KMS-11 (cell line): ENCODE measurements at regions not wholly inside any gene's neighbourhood (a gene's known extent, or its start where the extent isn't known, plus 50 kb on each side); places are given as distances from the start of the nearest gene placed in this dataset.

Experiments used
- H2AFZ ChIP-seq: fragments of 200-600 bp; sonication (generic); 2 replicates; pipeline ENCODE4 v1.6.1; 2016; ENCODE audit warnings: antibody characterized with exemption, mixed run types, low read depth
- H3K27ac ChIP-seq: fragments of 200-600 bp; sonication (generic); 2 replicates; pipeline ENCODE4 v1.6.1; 2016; ENCODE audit warnings: mild to moderate bottlenecking, mixed run types
- H3K27me3 ChIP-seq: fragments of 200-600 bp; sonication (generic); 2 replicates; pipeline ENCODE4 v1.6.1; 2017; ENCODE audit warnings: mild to moderate bottlenecking, low read depth, mixed run types, moderate library complexity; ENCODE audit not compliant: insufficient read depth
- H3K36me3 ChIP-seq: fragments of 200-600 bp; sonication (generic); 2 replicates; pipeline ENCODE4 v1.6.1; 2017; ENCODE audit warnings: mild to moderate bottlenecking, mixed run types; ENCODE audit not compliant: insufficient read depth
- H3K4me1 ChIP-seq: fragments of 200-600 bp; sonication (generic); 2 replicates; pipeline ENCODE4 v1.6.1; 2016; ENCODE audit warnings: mild to moderate bottlenecking, low read depth, mixed run types; ENCODE audit not compliant: poor library complexity, severe bottlenecking
- H3K4me2 ChIP-seq: fragments of 200-600 bp; sonication (generic); 2 replicates; pipeline ENCODE4 v1.7.0; 2016; ENCODE audit warnings: mild to moderate bottlenecking, mixed run types
- H3K4me3 ChIP-seq: fragments of 200-600 bp; sonication (generic); IDR thresholded peaks from 2 replicates; pipeline ENCODE4 v1.6.1; 2017; ENCODE audit warnings: low read depth, low read length, mixed read lengths; ENCODE audit not compliant: insufficient read depth
- H3K79me2 ChIP-seq: fragments of 200-600 bp; sonication (generic); 2 replicates; pipeline ENCODE4 v1.6.1; 2016; ENCODE audit warnings: low read depth, mixed run types; ENCODE audit not compliant: insufficient read depth
- H3K9ac ChIP-seq: fragments of 200-600 bp; sonication (generic); 2 replicates; pipeline ENCODE4 v1.6.1; 2016; ENCODE audit warnings: mild to moderate bottlenecking, mixed run types
- H4K20me1 ChIP-seq: fragments of 200-600 bp; sonication (generic); 2 replicates; pipeline ENCODE4 v1.6.1; 2016; ENCODE audit warnings: mild to moderate bottlenecking, mixed run types; ENCODE audit not compliant: insufficient read depth
- TF ChIP-seq, protein P1 (sequence below): fragments of 200-600 bp; sonication (generic); conservative IDR thresholded peaks from 2 replicates; pipeline ENCODE4 v1.6.1; 2017; ENCODE audit warnings: low read depth, mild to moderate bottlenecking, antibody characterized with exemption, low read length, moderate library complexity, mixed read lengths

DNA sequence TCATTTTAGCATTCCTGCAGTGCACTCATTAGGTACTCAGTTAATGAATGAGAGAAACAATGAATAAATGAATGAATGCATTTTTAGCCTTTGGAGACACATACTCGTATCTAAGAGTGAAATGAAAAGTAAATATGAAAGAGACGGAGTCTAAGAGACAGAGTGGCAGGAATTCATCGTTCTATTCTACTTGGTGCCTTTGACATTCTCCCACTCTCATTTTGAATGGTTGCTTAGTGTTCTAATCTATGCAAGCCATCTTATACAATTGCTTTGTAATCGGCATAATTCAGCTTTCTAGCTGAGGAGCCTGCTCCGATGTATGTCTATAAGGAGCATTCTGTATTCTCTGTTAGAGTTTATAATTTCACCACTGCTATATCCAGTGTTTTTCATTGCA is 554.9 kb downstream of the PLCL1 start:
- Histone ChIP-seq H3K27me3 (no peaks in the 10 kb centered on the region), H3K36me3 (no peaks in the 10 kb centered on the region), H3K79me2 (no peaks in the 10 kb centered on the region), H3K27ac (no peak overlapping the region), H3K4me1 (no peaks in the 10 kb centered on the region), H4K20me1 (no peaks in the 10 kb centered on the region), H3K4me2 (no peak overlapping the region), H3K9ac (no peak overlapping the region), H3K4me3 (no peak overlapping the region), H2AFZ (no peak overlapping the region)
- TF ChIP-seq, protein P1, sequence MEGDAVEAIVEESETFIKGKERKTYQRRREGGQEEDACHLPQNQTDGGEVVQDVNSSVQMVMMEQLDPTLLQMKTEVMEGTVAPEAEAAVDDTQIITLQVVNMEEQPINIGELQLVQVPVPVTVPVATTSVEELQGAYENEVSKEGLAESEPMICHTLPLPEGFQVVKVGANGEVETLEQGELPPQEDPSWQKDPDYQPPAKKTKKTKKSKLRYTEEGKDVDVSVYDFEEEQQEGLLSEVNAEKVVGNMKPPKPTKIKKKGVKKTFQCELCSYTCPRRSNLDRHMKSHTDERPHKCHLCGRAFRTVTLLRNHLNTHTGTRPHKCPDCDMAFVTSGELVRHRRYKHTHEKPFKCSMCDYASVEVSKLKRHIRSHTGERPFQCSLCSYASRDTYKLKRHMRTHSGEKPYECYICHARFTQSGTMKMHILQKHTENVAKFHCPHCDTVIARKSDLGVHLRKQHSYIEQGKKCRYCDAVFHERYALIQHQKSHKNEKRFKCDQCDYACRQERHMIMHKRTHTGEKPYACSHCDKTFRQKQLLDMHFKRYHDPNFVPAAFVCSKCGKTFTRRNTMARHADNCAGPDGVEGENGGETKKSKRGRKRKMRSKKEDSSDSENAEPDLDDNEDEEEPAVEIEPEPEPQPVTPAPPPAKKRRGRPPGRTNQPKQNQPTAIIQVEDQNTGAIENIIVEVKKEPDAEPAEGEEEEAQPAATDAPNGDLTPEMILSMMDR = no peak

DNA sequence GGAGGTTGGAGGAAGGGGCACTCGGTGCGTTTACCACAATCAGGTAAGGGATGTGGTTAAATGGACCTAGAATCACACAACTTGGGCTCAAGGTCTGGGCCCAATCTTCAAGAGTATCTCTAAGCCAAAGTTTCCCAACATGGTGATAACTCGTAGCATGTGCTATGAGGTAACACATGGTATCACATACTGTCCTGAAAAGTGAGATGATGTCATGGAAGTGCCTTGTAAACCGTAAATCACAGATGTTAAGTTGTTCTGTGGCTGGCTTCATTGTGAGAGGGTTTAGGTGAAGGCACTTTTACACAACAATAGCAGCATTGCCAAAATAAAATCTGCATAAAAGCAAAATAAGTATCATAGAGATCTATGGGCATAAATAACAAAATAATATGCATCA is 551.8 kb downstream of the PLCL1 start:
- TF ChIP-seq, protein P1 = no peak
- Histone ChIP-seq H3K36me3 (no peaks in the 10 kb centered on the region), H3K4me3 (no peak overlapping the region)

DNA sequence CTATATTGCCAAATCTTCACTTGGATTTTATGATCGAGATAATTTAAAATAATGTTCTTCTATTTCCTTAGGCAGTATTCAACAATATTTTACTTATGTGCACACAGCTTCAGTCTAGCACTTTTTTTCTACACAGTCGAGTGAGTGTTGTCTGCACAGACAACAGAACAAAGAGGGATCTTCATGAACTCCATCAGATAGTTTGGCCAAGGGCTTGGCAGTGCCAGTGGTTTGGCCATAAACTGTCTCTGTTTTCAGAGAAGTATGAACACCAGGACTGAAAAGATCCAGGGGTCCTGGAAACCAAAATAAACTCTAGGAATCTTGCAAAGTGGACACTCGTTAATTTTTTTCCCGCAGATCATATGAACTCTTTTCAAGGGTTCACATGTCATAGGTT is 547.3 kb downstream of the PLCL1 start:
- H3K27ac ChIP-seq = no peak overlapping the region
- no peak overlapping the region for H3K9ac ChIP-seq
- H3K27me3 ChIP-seq = no peaks in the 10 kb centered on the region
- H3K79me2 ChIP-seq = no peaks in the 10 kb centered on the region
- TF ChIP-seq, protein P1 = no peak
- H3K4me3 ChIP-seq = no peak overlapping the region
- no peak overlapping the region for H2AFZ ChIP-seq
- H4K20me1 ChIP-seq = no peaks in the 10 kb centered on the region
- no peak overlapping the region for H3K4me2 ChIP-seq
- H3K36me3 ChIP-seq = no peaks in the 10 kb centered on the region
- no peaks in the 10 kb centered on the region for H3K4me1 ChIP-seq

More for the DNA sequence above, 551.8 kb downstream of the PLCL1 start:
- Histone ChIP-seq H3K27ac (no peak overlapping the region), H3K9ac (no peak overlapping the region), H4K20me1 (no peaks in the 10 kb centered on the region), H3K4me2 (no peak overlapping the region), H3K4me1 (no peaks in the 10 kb centered on the region), H3K79me2 (no peaks in the 10 kb centered on the region), H2AFZ (no peak overlapping the region), H3K27me3 (no peaks in the 10 kb centered on the region)

DNA sequence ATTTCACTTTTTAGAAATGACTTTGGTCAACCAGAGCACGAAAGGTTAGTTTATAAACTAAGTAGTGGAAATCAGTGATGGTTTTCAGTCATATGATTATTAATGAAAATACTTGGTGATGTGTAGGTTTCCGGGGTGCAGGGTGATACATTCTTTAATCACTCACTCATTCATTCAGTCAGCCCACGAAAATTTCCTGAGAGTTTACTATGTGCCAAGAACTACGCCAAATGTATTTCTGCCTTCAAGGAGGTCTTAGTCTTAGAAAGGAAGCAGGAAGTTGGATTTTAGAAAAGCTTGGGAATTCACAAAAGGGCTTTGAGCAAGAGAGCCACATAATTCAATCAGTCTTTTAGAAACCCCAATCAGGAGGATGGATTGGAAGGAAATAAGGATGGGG is 543.6 kb downstream of the PLCL1 start:
- Histone ChIP-seq H3K36me3 (no peaks in the 10 kb centered on the region), H3K9ac (no peak overlapping the region), H4K20me1 (no peaks in the 10 kb centered on the region), H3K79me2 (no peaks in the 10 kb centered on the region), H3K27me3 (no peaks in the 10 kb centered on the region), H3K4me3 (no peak overlapping the region), H3K4me1 (no peaks in the 10 kb centered on the region), H2AFZ (no peak overlapping the region), H3K4me2 (no peak overlapping the region), H3K27ac (no peak overlapping the region)
- TF ChIP-seq, protein P1 = no peak
